H1 (cell line): ENCODE measurements at regions not wholly inside any gene's neighbourhood (a gene's known extent, or its start where the extent isn't known, plus 50 kb on each side); places are given as distances from the start of the nearest gene placed in this dataset.
A peak's percentile ranks its signal among the peaks of the same experiment; 100 is the strongest.

Source experiments
- CTCF ChIA-PET: fragments of 300-600 bp; sonication (Branson Sonifier 250); formaldehyde crosslinking; loops from one replicate; lab custom pipeline; 2021; ENCODE audit not compliant: partially characterized antibody; lab: Charles Lee
- POLR2A ChIA-PET: fragments of 300-600 bp; sonication (Branson Sonifier 250); formaldehyde crosslinking; loops from one replicate; lab custom pipeline; 2021; ENCODE audit warnings: inconsistent platforms; ENCODE audit not compliant: partially characterized antibody; lab: Charles Lee
- DNase-seq, 2 experiments: peaks; one replicate each; pipeline versions ENCODE4 v3.0.0 to v3.0.0-alpha.2; 2010 to 2022; ENCODE audit warnings: low spot score in 2 of 2, low read depth in 1 of 2, mixed read lengths in 1 of 2
- FAIRE-seq: peaks from 2 replicates; lab custom pipeline; 2011; peaks lifted over from hg19 to GRCh38; lab: Jason Lieb, UNC
- H2AFZ ChIP-seq: 2 replicates; pipeline ENCODE4 v1.8.1; 2012; ENCODE audit warnings: low read length, inconsistent platforms
- H2AK5ac ChIP-seq: 2 replicates; pipeline ENCODE4 v1.6.1; 2013; ENCODE audit warnings: low read depth, low read length
- H2BK120ac ChIP-seq: replicated peaks from 2 replicates; pipeline ENCODE3; 2013; ENCODE audit warnings: low read depth, low read length, inconsistent platforms
- H2BK12ac ChIP-seq: 2 replicates; pipeline ENCODE4 v1.6.1; 2013; ENCODE audit warnings: low read depth, low read length
- H2BK15ac ChIP-seq: 2 replicates; pipeline ENCODE4 v1.6.1; 2013; ENCODE audit warnings: low read length
- H2BK20ac ChIP-seq: 2 replicates; pipeline ENCODE4 v1.6.1; 2013; ENCODE audit warnings: low read length
- H2BK5ac ChIP-seq: 2 replicates; pipeline ENCODE4 v1.6.1; 2013; ENCODE audit warnings: low read depth, low read length
- H3K14ac ChIP-seq: 2 replicates; pipeline ENCODE4 v1.6.1; 2013; ENCODE audit warnings: inconsistent platforms; ENCODE audit not compliant: insufficient read length
- H3K18ac ChIP-seq: 2 replicates; pipeline ENCODE4 v1.6.1; 2013; ENCODE audit warnings: low read length; ENCODE audit errors: extremely low read depth
- H3K23ac ChIP-seq: 2 replicates; pipeline ENCODE4 v1.6.1; 2013; ENCODE audit warnings: inconsistent platforms; ENCODE audit not compliant: insufficient read length
- H3K23me2 ChIP-seq: 2 replicates; pipeline ENCODE4 v1.6.1; 2013; ENCODE audit warnings: low read depth, low read length
- H3K27ac ChIP-seq: 2 replicates; pipeline ENCODE4 v1.6.1; 2011; ENCODE audit warnings: low read depth, low read length, inconsistent platforms
- H3K27me3 ChIP-seq, 4 experiments: replicated peaks in 1 of 4; 1 replicate in 1 of 4; 2 replicates in 3 of 4; pipeline versions ENCODE4 v1.6.1 to v1.8.1; 2011 to 2013; ENCODE audit warnings: low read length in 3 of 4, mild to moderate bottlenecking in 3 of 4, inconsistent platforms in 2 of 4, mixed read lengths in 2 of 4, moderate library complexity in 1 of 4; ENCODE audit not compliant: control insufficient read depth in 3 of 4, insufficient read depth in 3 of 4; ENCODE audit errors: extremely low read depth in 1 of 4
- H3K36me3 ChIP-seq, 4 experiments: 2 replicates each; pipeline versions ENCODE4 v1.6.1 to v1.8.1; 2011 to 2013; ENCODE audit warnings: mild to moderate bottlenecking in 4 of 4, low read length in 3 of 4, moderate library complexity in 2 of 4, control low read depth in 1 of 4, inconsistent platforms in 1 of 4; ENCODE audit not compliant: insufficient read depth in 4 of 4, control insufficient read depth in 2 of 4
- H3K4ac ChIP-seq: replicated peaks from 2 replicates; pipeline ENCODE3; 2013; ENCODE audit warnings: low read length, low read depth, mixed read lengths, inconsistent platforms; ENCODE audit not compliant: insufficient read length
- H3K4me1 ChIP-seq, 4 experiments: replicated peaks in 1 of 4; 1 replicate in 1 of 4; 2 replicates in 3 of 4; pipeline versions ENCODE4 v1.6.1 to v1.8.1; 2011 to 2013; ENCODE audit warnings: low read length in 3 of 4, inconsistent platforms in 2 of 4, mixed read lengths in 1 of 4; ENCODE audit not compliant: insufficient read depth in 4 of 4, control insufficient read depth in 3 of 4
- H3K4me2 ChIP-seq, 2 experiments: 2 replicates each; pipeline versions ENCODE4 v1.6.1 to v1.8.1; 2011 to 2013; ENCODE audit warnings: low read depth in 2 of 2, low read length in 2 of 2, control low read depth in 1 of 2, inconsistent platforms in 1 of 2, mild to moderate bottlenecking in 1 of 2; ENCODE audit not compliant: insufficient read depth in 1 of 2
- H3K4me3 ChIP-seq, 4 experiments: fragments of 200-600, 300-600 bp in 1 of 4; sonication (generic), shearing (Covaris generic), sonication (Bioruptor Twin) in 1 of 4; 2 replicates each; pipeline versions ENCODE4 v1.5.1 to v1.8.1; 2011 to 2016; ENCODE audit warnings: low read length in 4 of 4, low read depth in 3 of 4, control low read depth in 2 of 4, inconsistent platforms in 2 of 4, mild to moderate bottlenecking in 2 of 4, mixed read lengths in 1 of 4, moderate library complexity in 1 of 4; ENCODE audit not compliant: insufficient read depth in 2 of 4; ENCODE audit errors: extremely low read depth in 1 of 4
- H3K56ac ChIP-seq: replicated peaks from 2 replicates; pipeline ENCODE3; 2013; ENCODE audit warnings: low read depth, mild to moderate bottlenecking, mixed read lengths, low read length, inconsistent platforms; ENCODE audit not compliant: insufficient read length
- H3K79me1 ChIP-seq: 2 replicates; pipeline ENCODE4 v1.6.1; 2013; ENCODE audit warnings: low read depth, low read length, control low read depth
- H3K79me2 ChIP-seq, 2 experiments: 2 replicates each; pipeline versions ENCODE4 v1.6.1 to v1.8.1; 2012 to 2013; ENCODE audit warnings: low read length in 2 of 2, mild to moderate bottlenecking in 2 of 2, inconsistent platforms in 1 of 2; ENCODE audit not compliant: insufficient read depth in 2 of 2, control insufficient read depth in 1 of 2
- H3K9ac ChIP-seq, 4 experiments: replicated peaks in 1 of 4; 1 replicate in 1 of 4; 2 replicates in 3 of 4; pipeline versions ENCODE4 v1.6.1 to v1.8.1; 2011 to 2013; ENCODE audit warnings: low read depth in 3 of 4, low read length in 3 of 4, control low read depth in 2 of 4, mild to moderate bottlenecking in 2 of 4, moderate library complexity in 2 of 4, inconsistent platforms in 1 of 4; ENCODE audit errors: extremely low read depth in 1 of 4
- H3K9me3 ChIP-seq, 2 experiments: 2 replicates each; pipeline versions ENCODE4 v1.6.1 to v1.8.1; 2012 to 2013; ENCODE audit warnings: mild to moderate bottlenecking in 2 of 2, moderate library complexity in 2 of 2, control low read depth in 1 of 2, inconsistent platforms in 1 of 2, low read depth in 1 of 2, low read length in 1 of 2, mixed read lengths in 1 of 2; ENCODE audit not compliant: insufficient read depth in 2 of 2
- H4K20me1 ChIP-seq, 2 experiments: replicated peaks in 1 of 2; 2 replicates each; pipeline versions ENCODE3 to v1.8.1; 2011 to 2013; ENCODE audit warnings: inconsistent platforms in 2 of 2, low read length in 2 of 2, mild to moderate bottlenecking in 1 of 2; ENCODE audit not compliant: insufficient read depth in 2 of 2, control insufficient read depth in 1 of 2
- H4K5ac ChIP-seq: 2 replicates; pipeline ENCODE4 v1.6.1; 2013; ENCODE audit warnings: low read length, low read depth, mixed read lengths, inconsistent platforms; ENCODE audit not compliant: insufficient read length
- H4K8ac ChIP-seq: 2 replicates; pipeline ENCODE4 v1.8.0; 2013; ENCODE audit warnings: mild to moderate bottlenecking, moderate library complexity, low read length, inconsistent platforms; ENCODE audit not compliant: insufficient read depth; ENCODE audit errors: extremely low read depth
- H4K91ac ChIP-seq: replicated peaks from 2 replicates; pipeline ENCODE3; 2013; ENCODE audit warnings: low read length, mixed read lengths, inconsistent platforms; ENCODE audit not compliant: insufficient read length
- ASH2L ChIP-seq: fragments of 200-600, 300-600 bp; sonication (generic); IDR thresholded peaks from one replicate; pipeline ENCODE4 v1.7.1; 2017; ENCODE audit warnings: low read length
- ATF2 ChIP-seq: IDR thresholded peaks from 2 replicates; pipeline ENCODE4 v1.6.1; 2012; ENCODE audit warnings: low read length, inconsistent platforms
- CBX5 ChIP-seq: fragments of 300-800, 300-1000 bp; sonication (generic); IDR thresholded peaks from 2 replicates; pipeline ENCODE4 v1.7.1; 2016; ENCODE audit warnings: antibody characterized with exemption, low read length, low read depth
- GTF2F1 ChIP-seq: IDR thresholded peaks from 2 replicates; pipeline ENCODE4 v1.6.1; 2012; ENCODE audit warnings: low read depth, low read length, improper control_type of control experiment, borderline replicate concordance
- KDM5A ChIP-seq: fragments of 200-600 bp; IDR thresholded peaks from 2 replicates; pipeline ENCODE4 v1.7.1; 2012; ENCODE audit warnings: mild to moderate bottlenecking, low read length, inconsistent platforms, mixed read lengths
- MAX ChIP-seq: IDR thresholded peaks from 2 replicates; pipeline ENCODE4 v1.6.1; 2012; ENCODE audit warnings: inconsistent platforms
- PHF8 ChIP-seq: fragments of 200-600 bp; sonication (generic); conservative IDR thresholded peaks from 2 replicates; pipeline ENCODE4 v1.7.1; 2012; ENCODE audit warnings: low read depth, mild to moderate bottlenecking, inconsistent platforms, low read length, moderate library complexity
- RNF2 ChIP-seq: fragments of 200-900, 300-1000 bp; sonication (generic); IDR thresholded peaks from 2 replicates; pipeline ENCODE4 v1.7.1; 2016; ENCODE audit warnings: borderline replicate concordance, low read depth, mild to moderate bottlenecking, antibody characterized with exemption, low read length; ENCODE audit not compliant: poor library complexity, severe bottlenecking; ENCODE audit errors: missing control alignments
- RXRA ChIP-seq: IDR thresholded peaks from 2 replicates; pipeline ENCODE4 v1.6.1; 2011; ENCODE audit warnings: low read depth, mild to moderate bottlenecking, low read length, moderate library complexity; ENCODE audit not compliant: insufficient read depth
- SP4 ChIP-seq: IDR thresholded peaks from 2 replicates; pipeline ENCODE4 v1.6.1; 2012; ENCODE audit warnings: low read length, inconsistent platforms
- TAF1 ChIP-seq: IDR thresholded peaks from 2 replicates; pipeline ENCODE4 v1.6.1; 2011; ENCODE audit warnings: mild to moderate bottlenecking, low read depth, low read length
- WGBS, 2 experiments: shearing (Covaris generic) in 1 of 2; methylation state at CpG; one replicate each; pipeline versions ENCODE4 v1.1.6 to v1.1.7; 2013 to 2015; ENCODE audit warnings: low lambda C conversion rate in 2 of 2, mixed read lengths in 2 of 2, inconsistent platforms in 1 of 2, low coverage in 1 of 2, missing lambda C conversion rate in 1 of 2; ENCODE audit not compliant: insufficient replicate concordance in 2 of 2, insufficient coverage in 1 of 2, insufficient read length in 1 of 2; ENCODE audit errors: extremely low coverage in 1 of 2, missing lambda C conversion rate in 1 of 2; 5-methylcytosine and 5-hydroxymethylcytosine counted together

GRCh38 chr4:141891260-141892120, 255.1 kb downstream of the IL15 start:
- Histone ChIP-seq H2BK5ac (no peak overlapping the region), H3K14ac (no peak overlapping the region), H4K5ac (no peak overlapping the region), H4K8ac (no peak overlapping the region), H3K9ac (no peak overlapping the region), H2AK5ac (no peak overlapping the region), H2BK15ac (no peak overlapping the region), H2BK20ac (no peak overlapping the region), H2BK120ac (no peak overlapping the region), H3K79me1 (no peaks in the 10 kb centered on the region), H3K56ac (no peak overlapping the region), H3K18ac (no peak overlapping the region), H3K27me3 (no peaks in the 10 kb centered on the region), H3K4me3 (no peak overlapping the region), H4K20me1 (no peaks in the 10 kb centered on the region), H2BK12ac (no peak overlapping the region), H3K27ac (no peak overlapping the region), H3K79me2 (no peaks in the 10 kb centered on the region), H3K4me1 (no peaks in the 10 kb centered on the region), H2AFZ (peak overlapping the region; percentile 96), H3K4ac (no peak overlapping the region), H3K23me2 (no peaks in the 10 kb centered on the region), H3K4me2 (no peak overlapping the region), H3K9me3 (no peaks in the 10 kb centered on the region), H4K91ac (no peak overlapping the region), H3K36me3 (no peaks in the 10 kb centered on the region), H3K23ac (no peak overlapping the region)
- ChIA-PET CTCF (interaction anchor here (0.5 kb wide), 1 partner anchor 802 kb away, joined by 3 read pairs; no protein-coding TSS in a partner anchor), POLR2A (no interaction called here)
- DNase-seq (no peak), FAIRE-seq (no peak)
- 86% methylated on average over 6 of the region's 7 CpGs; no CpG with 5 or more reads in 1 of the 2 experiments for WGBS, 2 experiments
- no peak for TF ChIP-seq PHF8
- TF ChIP-seq KDM5A, result no peak
- no peak for TF ChIP-seq TAF1
- TF ChIP-seq ASH2L, result no peak
- TF ChIP-seq MAX, result no peak
- TF ChIP-seq SP4, result no peak
- TF ChIP-seq CBX5, result no peak
- no peak for TF ChIP-seq ATF2
- TF ChIP-seq RNF2, result no peak
- TF ChIP-seq GTF2F1, result no peak
- TF ChIP-seq RXRA, result no peak
